ENCODE measurements at regions not wholly inside any gene's neighbourhood (a gene's known extent, or its start where the extent isn't known, plus 50 kb on each side); places are given as distances from the start of the nearest gene placed in this dataset.

GRCh38 chr4:112923516-112923915 lies 125.9 kb upstream of the ANK2 start:
- ChIA-PET POLR2A (no interaction called here), CTCF (no interaction called here)
- Histone ChIP-seq H3K27me3 (replicated peaks in 1 of 4; ENCODE audit: control extremely low read depth in 1 of 4, control insufficient read depth in 3 of 4, insufficient read depth in 4 of 4, low read length in 3 of 4) (no peaks in the 10 kb centered on the region), H3K4me3 (ENCODE audit: control extremely low read depth in 1 of 5, extremely low read depth in 1 of 5, insufficient read depth in 1 of 5, low read depth in 2 of 5, low read length in 4 of 5) (no peak overlapping the region), H4K20me1 (ENCODE audit: control insufficient read depth, insufficient read depth, low read length, poor library complexity, severe bottlenecking) (no peaks in the 10 kb centered on the region), H3K9me3 (ENCODE audit: control extremely low read depth in 1 of 3, control insufficient read depth in 2 of 3, insufficient read depth in 1 of 3, low read length in 2 of 3) (no peaks in the 10 kb centered on the region), H3K9ac (ENCODE audit: low read length) (no peak overlapping the region), H3K4me1 (ENCODE audit: control insufficient read depth in 2 of 2, insufficient read depth in 2 of 2, low read length in 2 of 2) (no peaks in the 10 kb centered on the region), H3K4me2 (replicated peaks; ENCODE audit: low read depth, low read length, poor library complexity, severe bottlenecking) (no peak overlapping the region), H2AFZ (ENCODE audit: insufficient read depth, low read depth, low read length, poor library complexity, severe bottlenecking) (no peak overlapping the region), H3K36me3 (replicated peaks in 1 of 2; ENCODE audit: control extremely low read depth in 1 of 2, control insufficient read depth in 1 of 2, extremely low read depth in 1 of 2, insufficient read depth in 2 of 2, low read length in 1 of 2) (no peaks in the 10 kb centered on the region), H3K27ac (ENCODE audit: low read length in 2 of 2) (no peak overlapping the region), H3K79me2 (ENCODE audit: control insufficient read depth, insufficient read depth, low read length) (no peaks in the 10 kb centered on the region)
- no peak for DNase-seq
- intact Hi-C loops (cut with micrococcal nuclease): no loop called here
- Mint-ChIP-seq H3K27ac (no peak overlapping the region), H3K4me3 (no peak overlapping the region), H3K9me3 (ENCODE audit: insufficient read depth) (no peaks in the 10 kb centered on the region), H3K4me1 (no peaks in the 10 kb centered on the region), H3K27me3 (no peaks in the 10 kb centered on the region)
- no CpG with 5 or more reads among the region's 1 CpG for WGBS (ENCODE audit: insufficient coverage)
- TF ChIP-seq CTCF (IDR thresholded peaks at IDR 0.05) (no peak), EZH2 (IDR thresholded peaks at IDR 0.05; ENCODE audit: borderline replicate concordance, insufficient read depth, low read depth, low read length, poor library complexity, severe bottlenecking) (no peak)
- no peak for ATAC-seq (ENCODE audit: low read depth)

GRCh38 chr4:112926819-112927218 lies 122.6 kb upstream of the ANK2 start:
- no peak for TF ChIP-seq CTCF (IDR thresholded peaks at IDR 0.05)
- TF ChIP-seq EZH2 (IDR thresholded peaks at IDR 0.05; ENCODE audit: borderline replicate concordance, insufficient read depth, low read depth, low read length, poor library complexity, severe bottlenecking): no peak
- Histone ChIP-seq H3K9me3 (ENCODE audit: control extremely low read depth in 1 of 3, control insufficient read depth in 2 of 3, insufficient read depth in 1 of 3, low read length in 2 of 3) (no peaks in the 10 kb centered on the region), H3K4me1 (ENCODE audit: control insufficient read depth in 2 of 2, insufficient read depth in 2 of 2, low read length in 2 of 2) (no peaks in the 10 kb centered on the region), H3K4me2 (replicated peaks; ENCODE audit: low read depth, low read length, poor library complexity, severe bottlenecking) (no peak overlapping the region), H3K27ac (ENCODE audit: low read length in 2 of 2) (no peak overlapping the region), H3K36me3 (replicated peaks in 1 of 2; ENCODE audit: control extremely low read depth in 1 of 2, control insufficient read depth in 1 of 2, extremely low read depth in 1 of 2, insufficient read depth in 2 of 2, low read length in 1 of 2) (no peaks in the 10 kb centered on the region), H4K20me1 (ENCODE audit: control insufficient read depth, insufficient read depth, low read length, poor library complexity, severe bottlenecking) (no peaks in the 10 kb centered on the region), H3K79me2 (ENCODE audit: control insufficient read depth, insufficient read depth, low read length) (no peaks in the 10 kb centered on the region), H3K4me3 (ENCODE audit: control extremely low read depth in 1 of 5, extremely low read depth in 1 of 5, insufficient read depth in 1 of 5, low read depth in 2 of 5, low read length in 4 of 5) (no peak overlapping the region), H3K9ac (ENCODE audit: low read length) (no peak overlapping the region), H3K27me3 (replicated peaks in 1 of 4; ENCODE audit: control extremely low read depth in 1 of 4, control insufficient read depth in 3 of 4, insufficient read depth in 4 of 4, low read length in 3 of 4) (no peaks in the 10 kb centered on the region), H2AFZ (ENCODE audit: insufficient read depth, low read depth, low read length, poor library complexity, severe bottlenecking) (no peak overlapping the region)
- ATAC-seq (ENCODE audit: low read depth): no peak
- ChIA-PET CTCF (no interaction called here), POLR2A (no interaction called here)
- Mint-ChIP-seq H3K27ac (no peak overlapping the region), H3K9me3 (ENCODE audit: insufficient read depth) (no peaks in the 10 kb centered on the region), H3K4me1 (no peaks in the 10 kb centered on the region), H3K27me3 (peaks cover 2% of the 10 kb centered on the region), H3K4me3 (no peak overlapping the region)
- DNase-seq: no peak
- no CpG with 5 or more reads among the region's 1 CpG for WGBS (ENCODE audit: insufficient coverage)
- intact Hi-C loops (cut with micrococcal nuclease): no loop called here

Measured in B cell (primary cell).